HUDEP-2 (cell line): ENCODE measurements at regions not wholly inside any gene's neighbourhood (a gene's known extent, or its start where the extent isn't known, plus 50 kb on each side); places are given as distances from the start of the nearest gene placed in this dataset.

ENCODE experiments used
- DNase-seq, 76 experiments: peaks; one replicate each; lab custom pipeline; 2025; ENCODE audit not compliant: unreplicated experiment in 76 of 76; lab: John Stamatoyannopoulos, UW

DNA sequence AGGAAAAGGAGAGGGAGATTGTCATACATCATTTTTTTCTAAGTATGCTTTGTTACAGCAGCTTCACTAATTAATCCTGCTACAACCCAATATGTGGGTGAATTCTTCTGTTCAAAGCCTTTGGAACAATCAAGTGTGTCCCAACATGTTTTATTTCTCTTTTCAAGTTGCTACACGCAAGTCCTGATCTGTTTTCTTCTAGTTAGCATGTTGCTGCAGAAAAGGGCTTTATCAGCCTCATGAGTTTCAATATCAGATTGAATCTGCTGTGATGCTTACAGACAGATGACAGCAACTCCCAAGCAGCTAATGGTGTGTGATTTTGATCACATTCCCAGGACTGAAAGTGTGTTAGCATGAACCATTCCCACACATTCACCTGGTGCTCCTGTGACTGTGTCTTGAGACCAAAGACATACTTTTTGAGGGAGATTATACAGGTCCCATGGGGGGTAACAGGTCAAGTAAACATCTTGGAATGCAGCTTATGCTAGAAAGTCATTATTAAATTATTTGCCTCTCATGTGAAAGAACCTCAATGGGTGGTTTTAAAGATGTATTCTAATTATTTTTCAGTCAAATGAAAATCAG is 96.9 kb upstream of the KCNJ16 start:
- DNase-seq: no peak

DNA sequence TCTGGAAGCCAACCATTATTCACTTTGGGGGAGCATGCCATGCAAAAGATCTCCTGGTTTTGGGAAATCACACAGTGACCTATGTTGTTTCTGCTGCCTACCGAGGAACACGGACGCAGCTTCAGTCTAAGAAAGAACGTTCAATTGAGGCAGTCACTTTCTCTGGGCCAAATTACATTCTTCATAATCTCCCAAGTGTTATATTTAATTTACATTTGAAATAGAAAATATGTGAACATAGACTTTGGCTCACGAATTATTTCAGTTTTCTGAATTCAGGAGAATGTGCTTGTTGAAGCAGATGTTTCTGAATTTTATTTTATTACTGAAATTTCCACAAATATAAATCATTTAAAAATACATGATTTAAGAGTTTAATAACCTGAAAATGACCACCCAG is 93.6 kb upstream of the KCNJ16 start:
- DNase-seq: no peak

DNA sequence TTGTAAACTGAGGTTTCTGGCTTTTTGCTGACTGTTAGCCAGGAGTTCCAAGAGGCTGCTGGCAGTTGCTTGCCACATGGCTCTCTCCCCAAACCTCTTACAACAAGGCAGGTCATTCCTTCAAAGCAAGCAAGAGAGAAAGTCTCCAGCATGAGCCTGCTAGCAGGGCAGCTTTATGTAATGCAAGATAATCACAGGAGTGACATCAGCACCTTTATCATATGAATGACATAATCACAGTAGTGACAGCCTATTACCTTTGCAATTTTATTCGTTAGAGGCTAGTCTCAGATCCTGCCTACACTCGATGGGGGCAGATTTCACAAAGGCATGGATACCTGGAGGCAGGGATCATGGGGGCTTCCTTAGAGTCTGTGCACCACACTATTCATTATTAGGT is 79.5 kb upstream of the KCNJ16 start:
- DNase-seq: no peak

DNA sequence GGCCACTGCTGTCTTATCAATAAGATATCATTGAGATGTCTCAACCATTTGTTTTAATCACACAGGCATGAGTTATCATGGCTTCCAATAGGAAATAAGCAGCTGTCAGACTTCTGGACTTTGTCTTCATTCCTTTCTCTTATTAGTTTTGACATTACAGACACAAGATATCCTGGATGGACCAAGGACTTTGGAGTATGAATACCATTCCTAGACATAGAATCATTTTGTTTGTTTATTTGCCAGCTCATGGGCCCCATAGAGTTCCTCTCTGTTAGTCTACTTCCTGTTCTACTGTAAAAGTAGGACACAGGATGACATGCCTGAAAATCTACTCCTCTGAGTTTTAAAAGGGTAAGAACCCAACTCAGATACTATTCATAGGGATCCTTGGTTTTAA is 77.7 kb upstream of the KCNJ16 start:
- no peak for DNase-seq

DNA sequence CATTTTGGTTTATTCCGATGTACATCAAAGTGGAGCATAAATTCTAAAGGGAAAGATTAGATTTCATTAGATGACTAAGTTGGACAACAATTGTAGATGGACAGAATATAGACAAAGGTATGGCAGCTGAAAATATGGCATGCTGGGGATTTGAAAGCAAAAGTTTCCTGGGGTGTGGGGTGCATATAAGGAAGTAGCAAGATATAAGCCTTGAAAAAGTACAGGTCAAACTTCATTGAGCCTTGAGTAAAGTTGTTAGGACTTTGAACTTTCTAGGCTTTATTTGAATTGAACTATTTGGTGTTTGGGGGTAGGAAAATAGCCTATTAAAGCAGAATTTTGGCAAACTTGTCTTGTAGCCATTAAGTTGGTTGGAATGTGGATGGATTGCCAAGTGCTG is 75.8 kb upstream of the KCNJ16 start:
- no peak for DNase-seq

DNA sequence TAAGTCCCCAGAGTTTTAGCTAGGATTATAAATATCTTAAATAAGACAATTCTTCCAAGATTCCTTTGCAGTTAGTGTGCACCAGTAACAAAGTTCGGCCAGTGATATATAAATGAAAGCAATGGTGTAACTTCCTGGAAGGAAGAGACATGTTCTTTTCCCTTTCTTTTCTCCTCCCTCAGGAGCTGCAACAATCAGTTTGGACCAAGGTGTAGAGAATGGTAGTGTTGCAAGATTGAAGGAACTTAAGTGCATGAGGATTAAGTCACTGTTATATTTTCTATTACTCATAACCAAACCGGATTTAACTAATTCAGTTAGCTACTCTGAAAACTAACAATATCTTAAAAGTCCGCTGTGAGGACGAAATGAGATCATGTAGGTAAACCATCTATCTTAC is 68.9 kb upstream of the KCNJ16 start:
- no peak for DNase-seq

DNA sequence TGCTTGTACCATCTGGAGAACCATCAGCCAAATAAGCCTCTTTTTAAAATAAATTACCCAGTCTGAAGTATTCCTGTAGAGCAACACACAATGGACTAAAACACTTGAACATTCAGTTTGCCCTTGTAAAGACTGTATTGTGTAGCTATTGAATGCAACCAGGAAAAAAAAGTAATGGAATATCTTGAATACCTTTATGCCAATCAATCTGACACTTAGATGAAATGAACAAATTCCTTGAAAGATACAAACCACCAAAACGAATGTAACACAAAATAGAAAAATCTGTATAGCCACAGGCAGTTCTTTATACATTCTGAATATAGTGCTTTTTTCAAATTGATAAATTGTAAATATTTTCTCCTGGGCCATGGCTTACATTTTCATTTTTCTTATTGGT is 63.3 kb upstream of the KCNJ16 start:
- no peak for DNase-seq

DNA sequence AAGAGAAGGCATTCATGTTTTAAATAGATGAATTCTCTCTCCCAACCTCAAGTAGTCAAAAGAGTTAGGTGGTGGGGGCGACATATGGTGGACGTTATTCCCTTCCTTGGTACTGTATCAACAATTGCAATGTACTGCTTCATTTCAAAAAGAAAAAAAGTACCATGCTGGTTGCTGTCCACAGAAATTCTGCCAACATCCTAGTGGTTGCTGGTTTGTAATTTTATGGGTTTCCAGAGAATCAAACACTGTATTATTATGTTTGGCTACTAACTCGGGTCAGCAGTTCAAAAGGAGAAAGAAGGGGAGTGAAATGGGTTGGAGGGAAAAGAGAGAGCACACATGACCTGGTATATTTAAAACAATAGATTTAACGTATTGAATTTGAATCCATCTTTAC is 61.1 kb upstream of the KCNJ16 start:
- no peak for DNase-seq

DNA sequence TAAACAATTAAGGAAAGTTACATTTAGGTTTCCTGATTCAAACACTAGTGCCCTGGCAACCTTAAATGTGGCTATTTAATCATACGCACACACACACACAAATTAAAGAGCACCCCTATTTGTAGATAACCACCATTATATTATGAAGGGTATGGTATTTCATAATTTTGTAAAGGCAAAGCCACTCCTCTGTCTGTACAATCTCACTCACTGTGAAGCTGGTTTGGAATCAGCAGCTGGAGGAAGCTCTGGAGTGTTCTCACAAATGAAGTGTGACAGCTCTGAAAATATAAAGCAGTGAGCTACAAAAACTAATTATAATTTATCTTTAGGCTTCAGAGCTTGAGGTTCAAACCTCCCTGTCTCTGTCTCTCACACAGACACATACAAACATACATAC is 57.9 kb upstream of the KCNJ16 start:
- no peak for DNase-seq

DNA sequence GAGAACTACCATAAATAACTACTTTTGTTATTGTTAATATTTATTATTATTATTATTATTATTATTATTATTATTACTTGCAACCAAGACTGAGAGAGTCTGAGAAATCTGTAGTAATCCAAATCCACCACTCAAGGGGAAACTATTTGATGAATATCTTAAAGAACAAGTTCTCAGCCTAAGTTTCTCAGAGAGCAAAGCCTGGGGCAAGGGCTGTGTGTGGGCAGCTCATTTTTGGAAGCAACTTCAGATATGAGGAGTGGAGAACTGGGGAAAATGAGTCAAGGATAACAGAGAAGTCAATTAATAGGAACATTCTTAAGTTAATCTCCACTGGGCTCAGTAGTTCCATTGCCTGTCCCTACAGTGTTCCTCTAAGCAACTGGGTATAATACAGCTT is 57.1 kb upstream of the KCNJ16 start:
- DNase-seq: no peak

DNA sequence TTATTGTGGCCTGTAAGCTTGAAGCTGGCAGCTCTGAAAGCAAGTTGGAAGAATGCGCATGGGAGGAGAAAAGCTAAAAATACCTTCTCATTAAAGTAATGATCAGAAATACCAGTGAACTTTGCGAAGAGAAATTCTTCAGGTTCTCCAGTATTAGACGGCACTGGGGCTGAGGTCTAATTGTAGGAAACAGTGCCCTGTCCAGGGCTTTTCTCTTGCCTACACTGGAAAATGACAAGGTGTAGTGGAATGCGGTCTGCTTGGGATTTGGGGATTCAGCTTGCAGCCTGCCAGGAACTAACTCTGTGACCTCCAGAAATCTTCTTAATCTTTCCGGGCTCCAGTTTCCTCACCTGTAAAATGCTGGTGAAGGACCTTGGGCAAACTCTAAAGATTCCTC is 53.3 kb upstream of the KCNJ16 start:
- no peak for DNase-seq

DNA sequence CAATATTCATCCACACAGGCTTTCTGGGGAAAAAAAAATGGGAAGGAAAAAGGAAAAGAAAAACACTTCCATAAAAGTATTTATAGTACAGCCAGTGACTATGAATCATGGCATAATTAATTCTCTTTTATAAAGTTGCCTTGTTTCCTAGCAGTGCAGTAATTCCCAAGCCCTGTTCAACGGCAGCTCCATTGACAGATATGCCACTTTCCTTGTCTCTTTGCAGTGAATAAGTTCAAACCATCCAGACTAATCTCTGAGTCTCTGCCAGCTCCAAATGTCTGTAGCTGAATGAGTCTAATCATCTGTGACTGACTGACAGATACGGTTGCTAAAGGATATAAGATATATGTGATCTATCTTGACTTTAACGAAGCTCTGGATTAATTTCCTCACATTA is 52.9 kb upstream of the KCNJ16 start:
- DNase-seq: no peak

DNA sequence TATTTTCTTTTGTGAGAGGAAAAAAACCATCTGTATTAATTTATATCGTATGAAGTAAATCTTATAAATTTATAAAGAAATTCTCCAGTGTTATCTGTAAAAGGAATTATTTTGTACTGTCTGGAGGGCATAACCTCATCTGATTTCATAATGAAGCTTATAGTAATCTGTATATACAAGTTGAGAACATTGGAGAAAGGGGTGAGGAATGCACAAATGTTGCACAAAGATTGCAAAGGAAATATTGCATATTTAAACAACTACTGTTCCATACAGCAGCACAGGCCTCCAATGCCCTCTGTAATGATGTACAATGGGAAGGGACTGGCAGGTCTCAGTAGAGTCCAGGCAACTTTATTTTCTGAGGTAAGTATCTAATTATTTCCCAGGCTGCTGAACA is 50.8 kb upstream of the KCNJ16 start:
- no peak for DNase-seq
